HL-60 (cell line): ENCODE measurements at regions not wholly inside any gene's neighbourhood (a gene's known extent, or its start where the extent isn't known, plus 50 kb on each side); places are given as distances from the start of the nearest gene placed in this dataset.

Experiments
- CTCF ChIP-seq: IDR thresholded peaks from one replicate; pipeline ENCODE4 v1.5.1; 2011; ENCODE audit warnings: low read length, control low read depth, inconsistent platforms; ENCODE audit not compliant: insufficient read depth
- GABPA ChIP-seq: IDR thresholded peaks from 2 replicates; pipeline ENCODE4 v1.6.1; 2012; ENCODE audit warnings: low read depth
- POLR2AphosphoS5 ChIP-seq: IDR thresholded peaks from 2 replicates; pipeline ENCODE4 v1.6.1; 2012; ENCODE audit warnings: low read depth
- REST ChIP-seq: IDR thresholded peaks from 2 replicates; pipeline ENCODE4 v1.6.1; 2012; ENCODE audit warnings: low read depth; ENCODE audit not compliant: insufficient replicate concordance
- SPI1 ChIP-seq: IDR thresholded peaks from 2 replicates; pipeline ENCODE4 v1.6.1; 2012; ENCODE audit warnings: low read depth, mild to moderate bottlenecking, borderline replicate concordance

GRCh38 chr20:52536841-52537400 is 345.3 kb upstream of the ZFP64 start:
- TF ChIP-seq CTCF (no peak), POLR2AphosphoS5 (no peak), REST (no peak), GABPA (no peak), SPI1 (peak; percentile 30; the same call in 1 of the 2 replicates)
